Tibial nerve (tissue), 3 donors: ENCODE measurements at regions not wholly inside any gene's neighbourhood (a gene's known extent, or its start where the extent isn't known, plus 50 kb on each side); places are given as distances from the start of the nearest gene placed in this dataset.
A peak's percentile ranks its signal among the peaks of the same experiment; 100 is the strongest.

Experiments
- CTCF ChIP-seq, 5 experiments: fragments of 200-600 bp in 3 of 5; fragments of 450-650 bp in 2 of 5; sonication (generic) in 3 of 5; IDR thresholded peaks; one replicate each; pipeline ENCODE4 v1.5.1; 2016 to 2019; ENCODE audit warnings: antibody characterized with exemption in 5 of 5, mild to moderate bottlenecking in 3 of 5, moderate library complexity in 2 of 5
- POLR2A ChIP-seq, 2 donors: fragments of 450-650 bp; IDR thresholded peaks; one replicate each; pipeline ENCODE4 v1.6.1; 2017; ENCODE audit warnings: antibody characterized with exemption in 2 of 2, mild to moderate bottlenecking in 2 of 2, moderate library complexity in 2 of 2

GRCh38 chr16:87062569-87063442 lies 254.4 kb downstream of the C16orf95 start:
- TF ChIP-seq CTCF (IDR thresholded peaks at IDR 0.05) (peak; percentile 69 to 87 (median 79)), POLR2A (IDR thresholded peaks at IDR 0.05) (no peak)
